GM11168 (cell line): ENCODE measurements at regions not wholly inside any gene's neighbourhood (a gene's known extent, or its start where the extent isn't known, plus 50 kb on each side); places are given as distances from the start of the nearest gene placed in this dataset.

Experiments used
- in situ Hi-C: fragments of 300-500 bp; cut with MboI; formaldehyde crosslinking; loops from one replicate; pipeline ENCODE4 v1.12.0; 2022; ENCODE audit warnings: low sequenced_read_pairs; ENCODE audit not compliant: unreplicated experiment

GRCh38 chr2:64392529-64392928, 61.4 kb upstream of the LGALSL start:
- in situ Hi-C loops = no loop called here

DNA sequence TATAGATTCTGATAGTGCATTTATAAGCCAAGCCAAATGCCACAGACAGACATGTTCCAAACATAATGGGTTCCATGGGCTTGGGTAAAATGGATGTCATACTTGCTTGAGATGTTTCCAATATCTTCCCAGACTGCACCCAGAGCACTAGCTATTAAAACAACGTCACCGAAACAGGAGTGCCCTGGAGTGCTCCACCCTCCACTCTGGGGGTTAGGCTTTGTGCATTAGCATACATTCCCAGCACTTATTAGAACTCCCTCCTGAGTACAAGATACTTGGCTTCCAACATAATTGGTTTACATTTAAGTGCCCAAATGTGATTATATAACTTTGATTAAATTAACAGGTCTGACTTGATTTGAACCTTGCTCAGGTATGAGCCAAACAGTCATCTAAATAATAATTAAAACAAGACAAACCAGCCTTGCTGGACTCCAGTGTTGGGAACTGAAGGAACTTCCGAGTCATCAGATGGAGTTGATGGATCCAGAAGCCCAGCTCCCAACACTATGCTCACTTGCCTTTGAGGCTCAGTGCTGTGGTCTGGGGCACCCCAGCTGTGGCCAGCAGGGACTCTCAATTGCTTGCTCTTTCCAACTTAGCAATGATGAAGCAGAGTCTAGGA, 60.5 kb upstream of the LGALSL start:
- in situ Hi-C loops = no loop called here

GRCh38 chr2:64394153-64394552, 59.8 kb upstream of the LGALSL start:
- in situ Hi-C loops = no loop called here

GRCh38 chr2:64396001-64396400, 58.0 kb upstream of the LGALSL start:
- in situ Hi-C loops = no loop called here

- in situ Hi-C loops = no loop called here
Observed at GRCh38 chr2:64396551-64396950, 57.4 kb upstream of the LGALSL start.

- in situ Hi-C loops = no loop called here
Observed at GRCh38 chr2:64398516-64399129, 55.3 kb upstream of the LGALSL start.

GRCh38 chr2:64399521-64399920, 54.4 kb upstream of the LGALSL start:
- in situ Hi-C loops = no loop called here

DNA sequence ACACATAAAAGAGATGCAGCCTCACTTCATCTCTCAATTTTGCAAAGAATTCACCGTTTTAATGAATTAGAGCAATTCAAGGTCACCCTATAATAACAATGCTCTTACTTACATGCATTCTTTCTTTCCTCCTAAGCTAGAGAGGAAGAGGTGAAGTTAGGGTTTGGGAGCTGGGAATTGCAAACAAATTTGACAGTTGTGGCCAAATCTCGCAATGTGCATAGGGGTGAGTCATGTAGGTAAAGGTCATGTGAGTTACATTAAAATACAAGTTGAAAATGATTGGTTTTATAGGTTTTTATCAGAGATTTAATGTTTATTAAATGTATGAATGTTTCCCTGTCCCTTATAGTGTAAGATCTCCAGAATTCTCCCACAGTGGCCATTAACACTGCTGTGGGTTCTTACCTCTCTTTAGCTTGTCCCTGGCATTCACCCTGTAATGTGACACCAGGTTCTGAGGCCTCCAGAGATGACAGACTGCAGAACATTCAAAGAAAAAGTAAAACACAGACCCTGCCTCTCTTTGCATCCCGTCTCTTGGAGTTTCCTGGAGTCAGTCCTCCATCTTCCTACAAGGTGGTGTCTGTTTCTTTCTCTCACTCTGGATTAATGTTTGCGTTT, 53.7 kb upstream of the LGALSL start:
- in situ Hi-C loops = no loop called here

- in situ Hi-C loops = no loop called here
Observed at GRCh38 chr2:64400733-64401528, 53.0 kb upstream of the LGALSL start.

GRCh38 chr2:64401529-64401880, 52.5 kb upstream of the LGALSL start:
- in situ Hi-C loops = no loop called here

DNA sequence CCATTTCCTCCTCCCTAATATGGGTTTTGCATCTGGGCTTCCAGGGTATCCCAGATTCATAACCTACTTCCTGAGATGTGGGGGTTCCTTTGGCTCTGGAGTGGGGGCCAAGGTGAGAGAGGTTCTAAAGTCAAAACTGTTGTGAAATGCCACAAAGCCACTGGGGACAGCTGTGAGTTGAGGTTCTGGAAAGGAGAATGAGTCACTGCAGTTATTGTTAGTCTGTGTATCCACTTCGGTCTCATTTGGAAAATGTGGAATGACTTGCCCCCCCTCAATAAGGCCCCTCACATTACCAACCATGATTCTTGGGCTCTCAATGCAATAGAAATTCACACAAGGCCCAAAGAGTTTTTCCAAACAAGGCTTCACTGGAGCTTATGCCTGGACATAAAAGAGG, 51.1 kb upstream of the LGALSL start:
- in situ Hi-C loops = no loop called here

- in situ Hi-C loops = no loop called here
Observed at GRCh38 chr2:64403426-64403825, 50.5 kb upstream of the LGALSL start.

DNA sequence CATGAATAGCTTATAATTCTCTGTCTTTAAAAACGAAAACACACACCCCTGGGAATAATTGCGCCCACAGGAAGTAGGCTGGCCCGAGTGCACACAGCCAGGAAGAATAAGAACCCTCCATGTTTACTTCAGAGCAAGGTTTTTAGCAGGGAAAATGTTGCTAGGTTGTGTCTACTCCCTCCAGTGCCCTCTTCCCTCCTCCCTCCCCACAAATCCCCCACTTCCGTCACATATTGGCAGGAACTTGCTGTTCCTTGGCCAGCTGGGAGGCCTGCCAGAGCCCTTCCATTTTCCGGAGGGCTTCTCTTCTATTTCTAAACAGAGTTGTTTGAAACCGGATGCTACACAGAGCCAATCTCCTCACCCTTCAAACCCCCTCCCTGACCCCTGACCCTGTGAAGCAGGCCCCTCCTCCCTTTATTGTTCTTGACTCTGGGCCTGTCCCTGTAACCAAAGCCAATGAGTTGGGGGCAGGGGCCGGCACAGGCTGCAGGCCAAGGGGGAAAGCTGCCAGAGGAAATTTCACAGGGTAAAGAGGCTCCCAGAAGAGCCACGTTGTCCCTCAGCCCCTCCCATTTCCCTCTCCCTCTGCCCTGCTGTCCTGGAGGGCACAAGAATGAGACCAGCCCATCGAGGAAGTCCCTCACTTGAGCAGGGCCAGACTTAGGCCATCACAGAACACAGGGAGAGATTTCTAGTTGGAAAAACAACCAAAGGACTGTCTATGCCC, 49.8 kb upstream of the LGALSL start:
- in situ Hi-C loops = no loop called here
